GM12874 (cell line): ENCODE measurements at regions not wholly inside any gene's neighbourhood (a gene's known extent, or its start where the extent isn't known, plus 50 kb on each side); places are given as distances from the start of the nearest gene placed in this dataset.

ENCODE experiments used
- CTCF ChIP-seq: IDR thresholded peaks from 2 replicates; pipeline ENCODE4 v1.5.1; 2011; ENCODE audit warnings: low read depth, mild to moderate bottlenecking, control low read depth, low read length, moderate library complexity; ENCODE audit not compliant: insufficient read depth

- no peak for TF ChIP-seq CTCF
Observed at GRCh38 chr4:24433515-24434214, 150.7 kb downstream of the DHX15 start.

- no peak for TF ChIP-seq CTCF
Observed at GRCh38 chr4:24428850-24429249, 155.5 kb downstream of the DHX15 start.

GRCh38 chr4:24426557-24426956, 157.8 kb downstream of the DHX15 start:
- TF ChIP-seq CTCF: no peak

- TF ChIP-seq CTCF: no peak
Observed at GRCh38 chr4:24425863-24426262, 158.5 kb downstream of the DHX15 start.

GRCh38 chr4:24423670-24424069, 160.7 kb downstream of the DHX15 start:
- TF ChIP-seq CTCF: no peak

- no peak for TF ChIP-seq CTCF
Observed at GRCh38 chr4:24422644-24423043, 161.7 kb downstream of the DHX15 start.

GRCh38 chr4:24419181-24420034, 164.9 kb downstream of the DHX15 start:
- peak; percentile 87 for TF ChIP-seq CTCF
